ENCODE measurements at regions not wholly inside any gene's neighbourhood (a gene's known extent, or its start where the extent isn't known, plus 50 kb on each side); places are given as distances from the start of the nearest gene placed in this dataset.

GRCh38 chrX:45975633-45976032 lies 569.6 kb downstream of the ZNF674 start:
- TF ChIP-seq CTCF (IDR thresholded peaks at IDR 0.05; ENCODE audit: extremely low read depth in 1 of 2, insufficient read depth in 1 of 2, low read depth in 1 of 2, low read length in 2 of 2) (no peak), POLR2AphosphoS5 (IDR thresholded peaks at IDR 0.05; ENCODE audit: insufficient read depth, low read depth, low read length) (no peak), POLR2A (IDR thresholded peaks at IDR 0.05; ENCODE audit: low read depth, low read length) (no peak)
